Esophagus muscularis mucosa (tissue), 4 donors: ENCODE measurements at regions not wholly inside any gene's neighbourhood (a gene's known extent, or its start where the extent isn't known, plus 50 kb on each side); places are given as distances from the start of the nearest gene placed in this dataset.

Experiments
- DNase-seq: peaks from one replicate; pipeline ENCODE4 v3.0.0-alpha.2; 2017; ENCODE audit errors: extremely low spot score
- H3K27ac ChIP-seq, 4 donors: fragments of 200-600 bp; sonication (generic); replicated peaks in 1 of 4; 1 replicate in 3 of 4; 2 replicates in 1 of 4; pipeline ENCODE4 v1.5.1; 2016 to 2019; ENCODE audit warnings: mild to moderate bottlenecking in 1 of 4
- H3K27me3 ChIP-seq, 4 donors: fragments of 200-600 bp; sonication (generic); one replicate each; pipeline versions ENCODE4 v1.5.1 to v1.6.0; 2016 to 2019
- H3K36me3 ChIP-seq, 4 donors: fragments of 200-600 bp; sonication (generic); one replicate each; pipeline ENCODE4 v1.5.1; 2016 to 2019
- H3K4me1 ChIP-seq, 4 donors: fragments of 200-600 bp; sonication (generic); one replicate each; pipeline ENCODE4 v1.5.1; 2016 to 2019
- H3K4me3 ChIP-seq, 4 donors: fragments of 200-600 bp; sonication (generic); 1 replicate in 2 of 4; 2 replicates in 2 of 4; pipeline ENCODE4 v1.5.1; 2016 to 2019; ENCODE audit warnings: mild to moderate bottlenecking in 4 of 4, moderate library complexity in 1 of 4
- H3K9me3 ChIP-seq, 4 donors: fragments of 200-600 bp; sonication (generic); 1 replicate in 3 of 4; 2 replicates in 1 of 4; pipeline ENCODE4 v1.5.1; 2016 to 2019
- EP300 ChIP-seq: sonication (generic); formaldehyde crosslinking; IDR thresholded peaks from one replicate; pipeline ENCODE4 v1.6.1; 2017; ENCODE audit warnings: antibody characterized with exemption
- POLR2A ChIP-seq: fragments of 450-650 bp; IDR thresholded peaks from one replicate; pipeline ENCODE4 v1.6.1; 2017; ENCODE audit warnings: antibody characterized with exemption, moderate library complexity, mild to moderate bottlenecking, low read depth
- POLR2AphosphoS5 ChIP-seq, 2 donors: sonication (generic); formaldehyde crosslinking; IDR thresholded peaks; one replicate each; pipeline ENCODE4 v1.6.1; 2017; ENCODE audit warnings: antibody characterized with exemption in 2 of 2
- WGBS: methylation state at CpG from one replicate; pipeline ENCODE4 v1.1.5; 2018; 5-methylcytosine and 5-hydroxymethylcytosine counted together
- intact Hi-C: fragments of 100-400 bp; cut with DNase I; formaldehyde crosslinking; loops from one replicate; pipeline ENCODE4 v1.15.1; 2023
- TF ChIP-seq, protein P1 (sequence below), 3 experiments: fragments of 200-600 bp in 2 of 3; fragments of 450-650 bp in 1 of 3; sonication (generic) in 2 of 3; IDR thresholded peaks; one replicate each; pipeline ENCODE4 v1.5.1; 2017 to 2019; ENCODE audit warnings: antibody characterized with exemption in 3 of 3, mild to moderate bottlenecking in 2 of 3, moderate library complexity in 1 of 3

DNA sequence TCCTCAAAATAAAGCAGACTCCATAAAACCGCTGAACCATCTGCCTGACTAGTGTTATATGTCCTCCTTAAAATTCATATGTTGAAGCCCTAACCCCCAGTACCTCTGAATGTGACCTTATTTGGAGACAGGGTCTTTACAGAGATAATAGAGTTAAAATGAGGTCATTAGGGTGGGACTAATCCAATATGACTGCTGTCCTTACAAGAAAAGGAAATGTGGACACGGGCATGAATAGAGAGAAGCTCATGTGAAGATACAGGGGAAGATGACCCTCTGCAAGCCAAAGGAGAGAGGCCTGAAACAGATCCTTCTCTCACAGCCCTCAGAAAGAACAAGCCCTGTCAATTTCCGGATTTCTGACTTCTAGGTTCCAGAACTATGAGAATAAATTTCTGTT is 82.0 kb upstream of the KLHL13 start:
- Histone ChIP-seq H3K36me3 (no peaks in the 10 kb centered on the region), H3K9me3 (no peaks in the 10 kb centered on the region), H3K27ac (no peak overlapping the region), H3K4me1 (no peaks in the 10 kb centered on the region), H3K27me3 (no peaks in the 10 kb centered on the region), H3K4me3 (no peak overlapping the region)
- intact Hi-C loops: no loop called here
- WGBS: 66% methylated on average over 3 of the region's 3 CpGs
- TF ChIP-seq POLR2A: no peak
- TF ChIP-seq, protein P1, sequence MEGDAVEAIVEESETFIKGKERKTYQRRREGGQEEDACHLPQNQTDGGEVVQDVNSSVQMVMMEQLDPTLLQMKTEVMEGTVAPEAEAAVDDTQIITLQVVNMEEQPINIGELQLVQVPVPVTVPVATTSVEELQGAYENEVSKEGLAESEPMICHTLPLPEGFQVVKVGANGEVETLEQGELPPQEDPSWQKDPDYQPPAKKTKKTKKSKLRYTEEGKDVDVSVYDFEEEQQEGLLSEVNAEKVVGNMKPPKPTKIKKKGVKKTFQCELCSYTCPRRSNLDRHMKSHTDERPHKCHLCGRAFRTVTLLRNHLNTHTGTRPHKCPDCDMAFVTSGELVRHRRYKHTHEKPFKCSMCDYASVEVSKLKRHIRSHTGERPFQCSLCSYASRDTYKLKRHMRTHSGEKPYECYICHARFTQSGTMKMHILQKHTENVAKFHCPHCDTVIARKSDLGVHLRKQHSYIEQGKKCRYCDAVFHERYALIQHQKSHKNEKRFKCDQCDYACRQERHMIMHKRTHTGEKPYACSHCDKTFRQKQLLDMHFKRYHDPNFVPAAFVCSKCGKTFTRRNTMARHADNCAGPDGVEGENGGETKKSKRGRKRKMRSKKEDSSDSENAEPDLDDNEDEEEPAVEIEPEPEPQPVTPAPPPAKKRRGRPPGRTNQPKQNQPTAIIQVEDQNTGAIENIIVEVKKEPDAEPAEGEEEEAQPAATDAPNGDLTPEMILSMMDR (IDR thresholded peaks at IDR 0.05): no peak
- TF ChIP-seq EP300: no peak
- no peak for TF ChIP-seq POLR2AphosphoS5 (IDR thresholded peaks at IDR 0.05)
- no peak for DNase-seq

DNA sequence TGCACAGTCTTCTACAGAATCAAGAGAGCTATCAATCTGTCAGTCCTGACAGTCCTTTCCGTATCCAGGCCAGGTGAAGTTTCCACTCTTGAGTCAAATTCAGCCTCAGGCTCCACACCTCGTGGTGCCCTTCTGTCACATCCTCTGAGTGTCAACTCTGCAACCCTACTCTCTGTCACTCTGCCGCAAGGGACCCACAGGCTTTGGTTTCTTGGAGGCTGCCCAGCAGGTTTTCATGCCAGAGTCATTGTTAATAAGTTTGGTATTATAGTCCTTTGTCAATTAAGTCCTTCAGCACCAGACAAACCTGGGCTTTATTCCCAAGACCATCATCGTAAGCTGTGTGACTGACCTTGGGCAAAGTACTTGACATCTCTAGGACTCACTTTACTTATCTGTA is 83.4 kb upstream of the KLHL13 start:
- Histone ChIP-seq H3K27ac (no peak overlapping the region), H3K4me1 (no peaks in the 10 kb centered on the region), H3K4me3 (no peak overlapping the region), H3K9me3 (no peaks in the 10 kb centered on the region), H3K27me3 (no peaks in the 10 kb centered on the region), H3K36me3 (no peaks in the 10 kb centered on the region)
- intact Hi-C loops: no loop called here
- DNase-seq: no peak
- WGBS: 68% methylated on average over 4 of the region's 4 CpGs
- TF ChIP-seq, protein P1 (IDR thresholded peaks at IDR 0.05): no peak
- TF ChIP-seq POLR2AphosphoS5 (IDR thresholded peaks at IDR 0.05) (no peak), POLR2A (no peak), EP300 (no peak)

DNA sequence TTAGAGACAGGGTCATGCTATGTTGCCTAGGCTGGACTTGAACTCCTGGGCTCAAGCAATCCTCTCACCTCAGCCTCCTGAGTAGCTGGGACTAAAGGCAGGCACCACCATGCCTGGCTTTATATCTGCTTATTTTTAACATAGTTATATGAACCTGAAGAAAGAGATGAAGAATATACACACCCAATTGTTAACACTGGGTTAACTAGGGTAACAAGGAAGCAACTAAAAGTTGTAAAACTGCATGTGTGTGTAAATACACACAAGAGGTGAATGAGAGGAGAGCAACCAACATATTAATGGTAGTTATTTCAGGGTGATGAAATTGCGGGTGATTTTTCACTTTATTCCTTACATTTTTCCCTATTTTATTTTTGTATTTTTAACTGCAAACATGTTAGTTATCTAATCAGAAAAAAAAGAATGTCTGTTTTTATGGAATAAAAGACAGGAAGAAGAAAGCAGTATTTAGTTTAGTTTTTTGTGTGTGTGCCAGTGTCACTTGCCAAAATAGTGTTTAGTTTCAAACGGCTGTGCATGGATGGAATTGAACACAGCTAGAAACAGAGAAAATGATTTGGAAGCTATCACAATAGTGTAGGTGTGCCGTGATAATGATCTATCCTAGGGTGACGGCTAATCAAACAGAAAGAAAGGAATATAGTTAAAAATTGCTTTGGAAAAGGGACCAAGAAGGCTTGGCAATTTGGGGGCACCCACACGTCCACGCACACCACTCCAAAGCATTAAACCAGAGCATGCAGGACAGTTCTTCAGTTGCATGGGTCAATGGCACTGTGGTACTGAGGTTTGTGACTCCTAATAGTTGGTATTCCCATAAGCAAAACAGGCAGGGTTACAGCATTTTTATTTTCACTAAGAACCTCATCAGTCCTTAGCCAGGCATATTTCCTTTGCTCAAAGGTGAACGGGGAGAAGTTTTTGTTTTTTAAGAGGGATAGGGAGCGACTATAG is 89.1 kb upstream of the KLHL13 start:
- no peak overlapping the region for H3K4me3 ChIP-seq
- DNase-seq: no peak
- H3K36me3 ChIP-seq: no peaks in the 10 kb centered on the region
- TF ChIP-seq POLR2AphosphoS5 (IDR thresholded peaks at IDR 0.05): no peak
- TF ChIP-seq EP300: no peak
- TF ChIP-seq, protein P1 (IDR thresholded peaks at IDR 0.05): no peak
- TF ChIP-seq POLR2A: no peak
- no peaks in the 10 kb centered on the region for H3K27me3 ChIP-seq
- H3K4me1 ChIP-seq: peaks cover 0 to 7% (median 4%) of the 10 kb centered on the region in 4 donors
- H3K27ac ChIP-seq: no peak overlapping the region
- WGBS: 57% methylated on average over 8 of the region's 8 CpGs
- H3K9me3 ChIP-seq: no peaks in the 10 kb centered on the region
- intact Hi-C loops: no loop called here

- Histone ChIP-seq H3K27ac (no peak overlapping the region), H3K36me3 (no peaks in the 10 kb centered on the region), H3K4me1 (peaks cover 0 to 7% (median 4%) of the 10 kb centered on the region in 4 donors), H3K27me3 (no peaks in the 10 kb centered on the region), H3K4me3 (no peak overlapping the region), H3K9me3 (no peaks in the 10 kb centered on the region)
- WGBS: 75% methylated on average over 3 of the region's 3 CpGs
- no peak for TF ChIP-seq EP300
- no peak for DNase-seq
- intact Hi-C loops: no loop called here
Measured at GRCh38 chrX:118207831-118208453, 91.3 kb upstream of the KLHL13 start.

DNA sequence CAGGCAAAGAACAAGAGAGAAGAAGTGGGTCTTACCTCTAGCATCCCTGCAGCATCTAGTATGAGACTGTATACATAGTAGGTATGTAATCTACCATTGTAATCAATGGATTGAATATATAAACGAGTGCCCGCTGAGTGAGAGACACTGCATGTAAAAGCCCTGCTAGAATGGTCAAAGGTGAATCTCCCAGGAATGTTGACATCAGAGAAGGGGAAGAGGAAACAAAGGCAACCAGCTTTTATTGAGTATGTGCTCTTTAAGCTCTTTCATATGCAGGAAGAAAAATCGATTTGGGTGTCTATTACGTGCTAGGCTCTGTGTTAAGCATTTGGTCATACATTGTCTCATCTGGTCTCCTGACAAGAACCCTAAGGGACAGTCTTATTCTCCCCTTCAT is 91.9 kb upstream of the KLHL13 start:
- no peak overlapping the region for H3K27ac ChIP-seq
- intact Hi-C loops: no loop called here
- H3K4me3 ChIP-seq: no peak overlapping the region
- TF ChIP-seq POLR2AphosphoS5 (IDR thresholded peaks at IDR 0.05): no peak
- TF ChIP-seq, protein P1 (IDR thresholded peaks at IDR 0.05): no peak
- TF ChIP-seq EP300: no peak
- TF ChIP-seq POLR2A: no peak
- H3K4me1 ChIP-seq: peaks cover 0 to 7% (median 4%) of the 10 kb centered on the region in 4 donors
- 80% methylated on average over 4 of the region's 4 CpGs for WGBS
- H3K9me3 ChIP-seq: no peaks in the 10 kb centered on the region
- H3K36me3 ChIP-seq: no peaks in the 10 kb centered on the region
- DNase-seq: no peak
- no peaks in the 10 kb centered on the region for H3K27me3 ChIP-seq
